Epithelial cell of proximal tubule (primary cell): ENCODE measurements at regions not wholly inside any gene's neighbourhood (a gene's known extent, or its start where the extent isn't known, plus 50 kb on each side); places are given as distances from the start of the nearest gene placed in this dataset.
A peak's percentile ranks its signal among the peaks of the same experiment; 100 is the strongest.

Experiments used
- DNase-seq: peaks from one replicate; pipeline ENCODE4 v3.0.0-alpha.2; 2011; ENCODE audit warnings: low read depth
- H3K4me3 ChIP-seq: 2 replicates; pipeline ENCODE4 v1.5.1; 2011; ENCODE audit warnings: low read depth, mild to moderate bottlenecking, low read length
- TF ChIP-seq, protein P1 (sequence below): conservative IDR thresholded peaks from 2 replicates; pipeline ENCODE4 v1.5.1; 2012; ENCODE audit warnings: low read depth, mild to moderate bottlenecking, low read length

DNA sequence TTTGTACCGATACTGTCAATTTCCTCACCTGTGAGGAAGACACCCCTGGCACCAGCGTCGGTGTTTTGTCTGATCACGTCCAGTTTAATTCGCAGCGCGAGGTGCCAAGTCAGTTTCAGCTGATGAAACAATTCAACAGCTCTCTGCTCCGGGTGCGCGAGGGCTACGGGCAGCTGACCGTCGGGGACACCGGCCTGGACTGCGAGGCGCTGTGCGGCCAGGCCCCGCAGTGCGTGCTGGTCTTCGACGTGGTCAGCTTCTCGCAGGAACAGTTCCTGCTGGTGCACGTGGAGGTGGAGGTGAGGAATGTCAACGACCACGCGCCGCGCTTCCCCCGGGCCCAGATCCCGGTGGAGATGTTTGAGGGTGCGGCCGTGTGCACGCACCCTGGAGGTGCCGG lies 171.5 kb downstream of the OLFM4 start:
- TF ChIP-seq, protein P1, sequence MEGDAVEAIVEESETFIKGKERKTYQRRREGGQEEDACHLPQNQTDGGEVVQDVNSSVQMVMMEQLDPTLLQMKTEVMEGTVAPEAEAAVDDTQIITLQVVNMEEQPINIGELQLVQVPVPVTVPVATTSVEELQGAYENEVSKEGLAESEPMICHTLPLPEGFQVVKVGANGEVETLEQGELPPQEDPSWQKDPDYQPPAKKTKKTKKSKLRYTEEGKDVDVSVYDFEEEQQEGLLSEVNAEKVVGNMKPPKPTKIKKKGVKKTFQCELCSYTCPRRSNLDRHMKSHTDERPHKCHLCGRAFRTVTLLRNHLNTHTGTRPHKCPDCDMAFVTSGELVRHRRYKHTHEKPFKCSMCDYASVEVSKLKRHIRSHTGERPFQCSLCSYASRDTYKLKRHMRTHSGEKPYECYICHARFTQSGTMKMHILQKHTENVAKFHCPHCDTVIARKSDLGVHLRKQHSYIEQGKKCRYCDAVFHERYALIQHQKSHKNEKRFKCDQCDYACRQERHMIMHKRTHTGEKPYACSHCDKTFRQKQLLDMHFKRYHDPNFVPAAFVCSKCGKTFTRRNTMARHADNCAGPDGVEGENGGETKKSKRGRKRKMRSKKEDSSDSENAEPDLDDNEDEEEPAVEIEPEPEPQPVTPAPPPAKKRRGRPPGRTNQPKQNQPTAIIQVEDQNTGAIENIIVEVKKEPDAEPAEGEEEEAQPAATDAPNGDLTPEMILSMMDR = no peak
- no peak overlapping the region for H3K4me3 ChIP-seq
- DNase-seq = no peak

DNA sequence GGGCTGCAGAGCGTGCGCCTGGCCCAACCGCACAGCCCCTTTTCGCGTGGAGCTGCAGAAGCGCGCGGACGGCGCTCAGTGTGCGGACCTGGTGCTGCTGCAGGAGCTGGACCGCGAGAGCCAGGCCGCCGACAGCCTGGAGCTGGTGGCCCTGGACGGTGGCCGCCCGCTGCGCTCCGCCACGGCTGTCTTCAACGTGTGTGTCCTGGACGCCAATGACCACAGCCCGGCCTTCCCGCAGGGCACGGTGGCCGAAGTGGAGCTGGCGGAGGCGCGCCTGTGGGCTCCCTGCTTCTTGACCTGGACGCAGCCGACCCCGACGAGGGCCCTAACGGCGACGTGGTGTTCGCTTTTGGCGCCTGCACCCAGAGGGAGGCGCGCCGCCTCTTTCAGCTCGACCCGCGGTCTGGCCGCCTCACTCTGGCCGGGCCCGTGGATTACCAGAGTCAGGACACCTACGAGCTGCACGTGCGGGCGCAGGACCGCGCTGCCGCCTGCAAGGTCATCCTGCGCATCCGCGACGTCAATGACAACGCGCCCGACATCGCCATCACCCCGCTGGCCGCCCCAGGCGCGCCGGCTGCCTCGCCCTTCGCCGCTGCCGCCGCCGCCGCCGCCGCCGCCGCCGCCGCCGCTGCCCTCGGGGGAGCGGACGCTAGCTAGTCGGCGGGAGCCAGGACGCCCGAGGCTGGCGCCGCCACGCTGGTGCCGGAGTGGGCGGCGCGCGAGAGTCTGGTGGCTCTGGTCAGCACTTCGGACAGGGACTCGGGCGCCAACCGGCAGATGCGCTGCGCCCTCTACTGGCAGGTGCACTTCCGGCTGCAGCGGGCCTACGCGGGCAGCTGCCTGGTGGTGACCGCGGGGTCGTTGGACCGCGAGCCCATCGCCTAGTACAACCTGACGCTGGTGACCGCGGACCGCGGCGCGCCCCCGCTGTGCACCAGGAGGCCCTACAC lies 172.2 kb downstream of the OLFM4 start:
- no peak for DNase-seq
- H3K4me3 ChIP-seq = no peak overlapping the region
- TF ChIP-seq, protein P1 = peak; percentile 39

DNA sequence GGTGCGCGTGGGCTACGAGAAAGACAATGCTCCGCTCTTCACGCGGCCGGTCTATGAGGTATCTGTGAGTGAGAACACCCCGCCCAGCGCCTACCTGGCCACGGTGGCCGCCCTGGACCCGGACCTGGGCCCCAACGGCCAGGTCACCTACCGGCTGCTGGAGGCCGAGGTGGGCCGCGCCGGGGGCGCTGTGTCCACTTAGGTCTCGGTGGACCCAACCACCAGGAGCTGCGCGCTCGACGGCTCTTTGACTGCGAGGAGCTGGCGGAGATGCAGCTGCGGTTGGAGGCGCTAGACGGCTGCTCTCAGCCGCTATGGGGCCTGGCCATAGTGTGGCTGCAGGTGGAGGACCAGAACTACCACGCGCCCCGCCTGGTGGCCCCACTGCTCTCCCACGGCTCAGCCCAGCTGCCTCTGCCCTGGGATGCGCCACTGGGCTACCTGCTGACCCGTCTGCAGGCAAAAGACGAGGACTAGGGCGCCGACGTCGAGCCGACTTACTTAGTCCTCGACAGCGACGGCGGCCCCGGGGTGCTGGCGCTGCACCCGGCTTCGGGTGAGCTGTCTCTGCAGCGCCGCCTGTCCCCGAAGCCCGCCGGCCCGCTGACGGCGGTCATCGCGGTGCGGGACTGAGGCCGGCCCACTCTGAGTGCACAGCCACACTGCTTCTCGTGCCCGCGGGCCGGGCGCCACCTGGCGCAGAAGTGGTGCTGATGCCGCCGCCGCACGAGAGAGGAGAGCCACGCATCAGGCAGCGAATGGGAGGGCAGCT lies 173.0 kb downstream of the OLFM4 start:
- TF ChIP-seq, protein P1 = no peak
- H3K4me3 ChIP-seq = no peak overlapping the region
- DNase-seq = no peak

DNA sequence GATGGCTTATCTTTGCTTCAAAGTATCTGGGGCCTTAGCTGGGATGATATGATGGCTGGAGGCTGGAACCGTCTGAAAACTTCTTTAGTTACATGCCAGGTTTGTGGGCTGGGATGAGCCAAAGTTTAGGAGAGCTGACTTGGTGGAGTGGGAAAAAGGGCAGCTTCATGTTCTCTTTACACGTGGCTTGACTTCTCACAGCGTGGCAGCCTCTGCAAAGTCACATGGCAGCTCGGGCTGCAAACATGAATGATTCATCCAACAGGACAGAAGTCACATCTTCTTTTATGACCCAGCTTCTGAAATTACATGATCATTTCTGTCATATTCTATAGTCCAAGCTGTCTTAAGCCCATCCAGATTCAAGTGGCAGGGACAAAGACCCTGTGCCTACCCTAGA lies 176.0 kb downstream of the OLFM4 start:
- H3K4me3 ChIP-seq = no peak overlapping the region
- TF ChIP-seq, protein P1 = no peak
- no peak for DNase-seq

DNA sequence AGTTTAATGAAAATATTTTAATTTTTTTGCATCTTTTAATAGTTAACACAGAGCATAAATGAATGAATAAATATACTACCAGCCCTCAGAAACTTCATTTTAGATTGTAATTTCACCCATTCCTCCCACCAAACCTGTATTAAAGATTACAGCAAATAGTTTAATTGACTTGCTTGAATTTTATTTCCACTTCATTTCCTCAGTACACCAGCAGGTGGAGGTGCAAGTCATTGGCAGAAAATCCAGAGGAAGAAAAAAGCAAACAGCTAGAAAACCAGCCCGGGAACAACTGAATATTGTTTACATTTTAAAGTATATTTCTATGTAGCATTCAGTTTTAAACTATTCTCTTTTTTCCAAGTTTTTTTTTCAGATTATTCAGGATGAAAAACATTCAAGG lies 177.8 kb downstream of the OLFM4 start:
- no peak for DNase-seq
- TF ChIP-seq, protein P1 = peak; percentile 56
- H3K4me3 ChIP-seq = no peak overlapping the region

DNA sequence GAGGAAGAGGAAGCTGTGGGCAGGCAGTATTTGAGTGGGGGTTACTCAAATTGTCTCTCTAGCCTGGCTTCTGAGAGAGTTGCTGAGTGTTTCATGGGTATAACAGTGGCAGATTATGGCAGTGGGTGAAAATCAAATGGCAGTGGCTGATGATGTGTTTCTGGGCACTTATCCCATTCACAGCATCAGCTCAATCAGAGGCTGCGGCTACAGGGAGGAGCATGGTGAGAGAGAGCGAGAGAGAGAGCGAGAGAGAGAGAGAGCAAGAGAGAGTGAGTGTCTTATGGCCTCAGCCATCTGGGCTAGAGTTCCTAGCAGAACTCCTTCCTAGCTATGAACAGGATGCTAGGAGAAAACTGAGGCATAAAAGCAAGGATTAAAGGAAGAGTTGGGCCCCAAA lies 178.9 kb downstream of the OLFM4 start:
- TF ChIP-seq, protein P1 = no peak
- DNase-seq = no peak
- no peak overlapping the region for H3K4me3 ChIP-seq
